Kidney (tissue), 13 donors: ENCODE measurements at regions not wholly inside any gene's neighbourhood (a gene's known extent, or its start where the extent isn't known, plus 50 kb on each side); places are given as distances from the start of the nearest gene placed in this dataset.
A peak's percentile ranks its signal among the peaks of the same experiment; 100 is the strongest.

Experiments used
- DNase-seq, 5 donors: peaks; one replicate each; pipeline ENCODE4 v3.0.0-alpha.2; 2013 to 2020
- FAIRE-seq: peaks from 2 replicates; lab custom pipeline; 2012; peaks lifted over from hg19 to GRCh38; lab: Jason Lieb, UNC
- H3K27ac ChIP-seq, 2 donors: one replicate each; pipeline ENCODE4 v1.7.0; 2013; ENCODE audit warnings: low read depth in 2 of 2, low read length in 2 of 2, inconsistent platforms in 1 of 2
- H3K27me3 ChIP-seq: one replicate; pipeline ENCODE4 v1.7.1; 2013; ENCODE audit warnings: low read length, inconsistent platforms; ENCODE audit not compliant: control insufficient read depth, insufficient read depth
- H3K36me3 ChIP-seq, 3 donors: one replicate each; pipeline versions ENCODE4 v1.7.0 to v1.7.1; 2013; ENCODE audit warnings: low read length in 3 of 3, control low read depth in 1 of 3, inconsistent platforms in 1 of 3; ENCODE audit not compliant: insufficient read depth in 3 of 3, control insufficient read depth in 2 of 3
- H3K4me1 ChIP-seq, 3 donors: one replicate each; pipeline versions ENCODE4 v1.7.0 to v1.7.1; 2013; ENCODE audit warnings: low read length in 3 of 3, inconsistent platforms in 1 of 3, low read depth in 1 of 3; ENCODE audit not compliant: control insufficient read depth in 2 of 3, insufficient read depth in 2 of 3
- H3K4me3 ChIP-seq, 3 donors: one replicate each; pipeline versions ENCODE4 v1.7.0 to v1.8.1; 2013; ENCODE audit warnings: low read length in 3 of 3, control low read depth in 1 of 3, inconsistent platforms in 1 of 3
- H3K9ac ChIP-seq, 3 donors: one replicate each; pipeline versions ENCODE4 v1.7.0 to v1.7.1; 2013; ENCODE audit warnings: low read length in 3 of 3, control low read depth in 1 of 3, inconsistent platforms in 1 of 3
- H3K9me3 ChIP-seq, 3 donors: one replicate each; pipeline versions ENCODE4 v1.7.0 to v1.7.1; 2013; ENCODE audit warnings: low read length in 3 of 3, control low read depth in 1 of 3, inconsistent platforms in 1 of 3; ENCODE audit not compliant: control insufficient read depth in 2 of 3, insufficient read depth in 1 of 3
- intact Hi-C: fragments of 100-400 bp; cut with DNase I; formaldehyde crosslinking; loops from one replicate; pipeline ENCODE4 v1.11.1; 2022
- TF ChIP-seq, protein P1 (sequence below): IDR thresholded peaks from 3 replicates; pipeline ENCODE4 v1.5.1; 2012; ENCODE audit warnings: mild to moderate bottlenecking, moderate library complexity, borderline replicate concordance; ENCODE audit not compliant: insufficient read depth; ENCODE audit errors: extremely low read depth
- donor health status: control.
- donor health status: control.
- donor health status: control.
- donor health status: control.
- donor health status: control.
- donor health status: DM: yes; HTN: yes; CAD: no.
- donor health status: Normal renal cell carcinoma (clear cell type).

GRCh38 chr10:47248386-47249090 is 51.5 kb upstream of the GDF10 start:
- Histone ChIP-seq H3K27me3 (no peaks in the 10 kb centered on the region), H3K9ac (no peak overlapping the region), H3K36me3 (no peaks in the 10 kb centered on the region), H3K4me3 (no peak overlapping the region), H3K9me3 (no peaks in the 10 kb centered on the region), H3K4me1 (no peaks in the 10 kb centered on the region), H3K27ac (no peak overlapping the region)
- intact Hi-C loops, result no loop called here
- TF ChIP-seq, protein P1, sequence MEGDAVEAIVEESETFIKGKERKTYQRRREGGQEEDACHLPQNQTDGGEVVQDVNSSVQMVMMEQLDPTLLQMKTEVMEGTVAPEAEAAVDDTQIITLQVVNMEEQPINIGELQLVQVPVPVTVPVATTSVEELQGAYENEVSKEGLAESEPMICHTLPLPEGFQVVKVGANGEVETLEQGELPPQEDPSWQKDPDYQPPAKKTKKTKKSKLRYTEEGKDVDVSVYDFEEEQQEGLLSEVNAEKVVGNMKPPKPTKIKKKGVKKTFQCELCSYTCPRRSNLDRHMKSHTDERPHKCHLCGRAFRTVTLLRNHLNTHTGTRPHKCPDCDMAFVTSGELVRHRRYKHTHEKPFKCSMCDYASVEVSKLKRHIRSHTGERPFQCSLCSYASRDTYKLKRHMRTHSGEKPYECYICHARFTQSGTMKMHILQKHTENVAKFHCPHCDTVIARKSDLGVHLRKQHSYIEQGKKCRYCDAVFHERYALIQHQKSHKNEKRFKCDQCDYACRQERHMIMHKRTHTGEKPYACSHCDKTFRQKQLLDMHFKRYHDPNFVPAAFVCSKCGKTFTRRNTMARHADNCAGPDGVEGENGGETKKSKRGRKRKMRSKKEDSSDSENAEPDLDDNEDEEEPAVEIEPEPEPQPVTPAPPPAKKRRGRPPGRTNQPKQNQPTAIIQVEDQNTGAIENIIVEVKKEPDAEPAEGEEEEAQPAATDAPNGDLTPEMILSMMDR, result no peak
- FAIRE-seq (no peak), DNase-seq (peak in 1 of 5 donors; percentile 3)

DNA sequence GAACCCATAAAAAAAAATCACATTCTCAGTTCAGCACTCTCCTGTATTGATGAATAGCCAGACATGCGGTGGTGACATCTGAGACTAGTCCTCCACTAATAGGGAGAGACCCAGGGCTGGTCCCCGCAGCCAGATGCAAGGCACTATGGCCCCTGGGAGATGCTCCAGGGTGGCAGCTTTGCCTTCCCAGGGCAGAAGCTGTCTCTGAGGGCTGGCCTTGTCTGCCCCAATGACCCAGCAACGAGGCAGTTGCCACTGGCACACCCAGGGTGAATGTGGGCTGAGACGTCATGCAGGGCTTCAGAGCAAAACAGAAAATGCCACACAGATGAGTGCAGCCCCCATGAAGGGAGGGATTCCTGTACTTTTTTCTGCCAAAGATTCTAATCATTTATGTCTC is 50.1 kb upstream of the GDF10 start:
- no peaks in the 10 kb centered on the region for H3K27me3 ChIP-seq
- H3K27ac ChIP-seq, result no peak overlapping the region
- DNase-seq (no peak), FAIRE-seq (no peak)
- no peak overlapping the region for H3K4me3 ChIP-seq
- no peak overlapping the region for H3K9ac ChIP-seq
- no peaks in the 10 kb centered on the region for H3K9me3 ChIP-seq
- TF ChIP-seq, protein P1, result no peak
- no peaks in the 10 kb centered on the region for H3K4me1 ChIP-seq
- intact Hi-C loops, result no loop called here
- H3K36me3 ChIP-seq, result no peaks in the 10 kb centered on the region
